ENCODE measurements at regions not wholly inside any gene's neighbourhood (a gene's known extent, or its start where the extent isn't known, plus 50 kb on each side); places are given as distances from the start of the nearest gene placed in this dataset.

DNA sequence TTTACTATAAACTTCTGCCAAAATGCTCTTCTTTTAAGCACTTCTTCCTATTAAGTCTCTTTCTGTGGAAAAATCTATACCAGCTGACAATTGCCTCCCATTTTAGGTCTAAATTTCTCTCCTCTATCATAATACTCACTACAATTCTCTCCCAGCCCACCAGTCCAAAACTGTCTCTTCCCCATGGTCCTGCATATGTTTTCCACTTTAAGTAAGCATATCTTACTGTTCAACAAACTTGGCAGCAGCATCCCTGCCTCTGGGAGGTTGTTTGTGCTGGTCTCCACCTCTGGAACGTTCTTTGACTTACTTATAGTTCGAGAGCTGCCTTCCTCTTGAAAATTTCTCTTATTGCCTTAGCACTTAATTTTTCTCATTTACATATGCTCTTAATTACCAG is 180.5 kb downstream of the COL12A1 start:
- Histone ChIP-seq H4K20me1 (ENCODE audit: insufficient read depth, low read length) (no peaks in the 10 kb centered on the region), H3K4me3 (replicated peaks in 1 of 3; ENCODE audit: insufficient read depth in 1 of 3, low read depth in 2 of 3, low read length in 3 of 3) (no peak overlapping the region), H3K4me2 (ENCODE audit: low read depth, low read length) (no peak overlapping the region), H3K27me3 (ENCODE audit: control insufficient read depth in 1 of 2, insufficient read depth in 2 of 2, low read length in 2 of 2) (no peaks in the 10 kb centered on the region), H3K9ac (ENCODE audit: insufficient read depth, low read depth, low read length) (no peak overlapping the region), H3K27ac (ENCODE audit: extremely low read length, insufficient read depth, low read length) (no peak overlapping the region), H2AFZ (ENCODE audit: low read length) (no peak overlapping the region), H3K4me1 (ENCODE audit: insufficient read depth, low read length) (no peaks in the 10 kb centered on the region), H3K36me3 (replicated peaks in 1 of 2; ENCODE audit: control insufficient read depth in 1 of 2, insufficient read depth in 2 of 2, low read length in 2 of 2) (no peaks in the 10 kb centered on the region), H3K79me2 (ENCODE audit: insufficient read depth, low read length) (no peaks in the 10 kb centered on the region), H3K9me3 (ENCODE audit: low read length) (no peaks in the 10 kb centered on the region)
- no peak for DNase-seq (ENCODE audit: low spot score)
- ATAC-seq, result no peak
- in situ Hi-C loops (cut with HindIII; ENCODE audit: extremely low pct_ligation_motif_present, low pct_unique_long_range_greater_than_20kb) (no loop called here), intact Hi-C loops (cut with micrococcal nuclease; ENCODE audit: unreplicated experiment) (no loop called here)
- no TSS peak for BruUV-seq (replicated peaks)
- ChIA-PET POLR2A (no interaction called here), CTCF (ENCODE audit: low intra/inter-chr PET ratio, low total read pairs) (no interaction called here)
- TF ChIP-seq ZSCAN20 (CRISPR knock-in tag; IDR thresholded peaks at IDR 0.05; ENCODE audit: borderline replicate concordance), result no peak
- TF ChIP-seq SCMH1 (CRISPR knock-in tag; IDR thresholded peaks at IDR 0.05; ENCODE audit: borderline replicate concordance), result no peak
- no peak for TF ChIP-seq TBP (CRISPR knock-in tag; IDR thresholded peaks at IDR 0.05)
- TF ChIP-seq HOXA3 (CRISPR knock-in tag; IDR thresholded peaks at IDR 0.05), result no peak
- no peak for TF ChIP-seq ZNF543 (CRISPR knock-in tag; IDR thresholded peaks at IDR 0.05)
- FAIRE-seq, result no peak
- 0% methylated on average over 2 of the region's 2 CpGs for WGBS (ENCODE audit: low lambda C conversion rate)

DNA sequence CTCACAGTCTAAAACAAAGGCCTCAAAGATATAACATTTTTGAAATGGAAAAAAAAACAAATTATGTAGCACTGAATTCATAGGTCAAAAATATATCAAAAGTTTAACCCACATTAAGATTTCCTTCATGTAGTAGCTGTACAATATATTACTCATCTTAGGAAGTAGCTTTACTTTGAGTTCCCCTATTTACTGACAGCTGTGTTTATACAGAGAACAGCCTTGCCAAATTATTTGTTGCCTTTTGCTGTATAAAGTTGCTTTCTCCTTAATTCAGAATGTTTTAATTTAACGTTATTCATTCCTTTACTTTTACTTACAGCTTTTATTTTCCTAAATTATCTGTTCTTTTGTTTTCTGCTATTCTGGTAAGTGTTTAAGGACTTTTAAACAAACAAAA is 181.0 kb downstream of the COL12A1 start:
- Histone ChIP-seq H3K79me2 (ENCODE audit: insufficient read depth, low read length) (no peaks in the 10 kb centered on the region), H3K9ac (ENCODE audit: insufficient read depth, low read depth, low read length) (no peak overlapping the region), H3K36me3 (replicated peaks in 1 of 2; ENCODE audit: control insufficient read depth in 1 of 2, insufficient read depth in 2 of 2, low read length in 2 of 2) (no peaks in the 10 kb centered on the region), H3K4me1 (ENCODE audit: insufficient read depth, low read length) (no peaks in the 10 kb centered on the region), H3K27me3 (ENCODE audit: control insufficient read depth in 1 of 2, insufficient read depth in 2 of 2, low read length in 2 of 2) (no peaks in the 10 kb centered on the region), H2AFZ (ENCODE audit: low read length) (no peak overlapping the region), H3K4me2 (ENCODE audit: low read depth, low read length) (no peak overlapping the region), H3K9me3 (ENCODE audit: low read length) (no peaks in the 10 kb centered on the region), H3K27ac (ENCODE audit: extremely low read length, insufficient read depth, low read length) (no peak overlapping the region), H3K4me3 (replicated peaks in 1 of 3; ENCODE audit: insufficient read depth in 1 of 3, low read depth in 2 of 3, low read length in 3 of 3) (no peak overlapping the region), H4K20me1 (ENCODE audit: insufficient read depth, low read length) (no peaks in the 10 kb centered on the region)
- ChIA-PET CTCF (ENCODE audit: low intra/inter-chr PET ratio, low total read pairs) (no interaction called here), POLR2A (no interaction called here)
- in situ Hi-C loops (cut with HindIII; ENCODE audit: extremely low pct_ligation_motif_present, low pct_unique_long_range_greater_than_20kb), result no loop called here
- FAIRE-seq (no peak), ATAC-seq (no peak), DNase-seq (ENCODE audit: low spot score) (no peak)
- no TSS peak for BruUV-seq (replicated peaks)
- WGBS (ENCODE audit: low lambda C conversion rate), result 7% methylated on average over 1 of the region's 1 CpG
- intact Hi-C loops (cut with micrococcal nuclease; ENCODE audit: unreplicated experiment), result no loop called here
- TF ChIP-seq, protein P1, sequence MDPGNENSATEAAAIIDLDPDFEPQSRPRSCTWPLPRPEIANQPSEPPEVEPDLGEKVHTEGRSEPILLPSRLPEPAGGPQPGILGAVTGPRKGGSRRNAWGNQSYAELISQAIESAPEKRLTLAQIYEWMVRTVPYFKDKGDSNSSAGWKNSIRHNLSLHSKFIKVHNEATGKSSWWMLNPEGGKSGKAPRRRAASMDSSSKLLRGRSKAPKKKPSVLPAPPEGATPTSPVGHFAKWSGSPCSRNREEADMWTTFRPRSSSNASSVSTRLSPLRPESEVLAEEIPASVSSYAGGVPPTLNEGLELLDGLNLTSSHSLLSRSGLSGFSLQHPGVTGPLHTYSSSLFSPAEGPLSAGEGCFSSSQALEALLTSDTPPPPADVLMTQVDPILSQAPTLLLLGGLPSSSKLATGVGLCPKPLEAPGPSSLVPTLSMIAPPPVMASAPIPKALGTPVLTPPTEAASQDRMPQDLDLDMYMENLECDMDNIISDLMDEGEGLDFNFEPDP (CRISPR knock-in tag; conservative IDR thresholded peaks at IDR 0.05), result no peak
- TF ChIP-seq, protein P2, sequence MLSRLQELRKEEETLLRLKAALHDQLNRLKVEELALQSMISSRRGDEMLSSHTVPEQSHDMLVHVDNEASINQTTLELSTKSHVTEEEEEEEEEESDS (CRISPR knock-in tag; IDR thresholded peaks at IDR 0.05; ENCODE audit: borderline replicate concordance), result no peak
- TF ChIP-seq ZNF205 (CRISPR knock-in tag; IDR thresholded peaks at IDR 0.05), result no peak
- TF ChIP-seq ZNF850 (CRISPR knock-in tag; conservative IDR thresholded peaks at IDR 0.05), result no peak
- TF ChIP-seq, protein P3, sequence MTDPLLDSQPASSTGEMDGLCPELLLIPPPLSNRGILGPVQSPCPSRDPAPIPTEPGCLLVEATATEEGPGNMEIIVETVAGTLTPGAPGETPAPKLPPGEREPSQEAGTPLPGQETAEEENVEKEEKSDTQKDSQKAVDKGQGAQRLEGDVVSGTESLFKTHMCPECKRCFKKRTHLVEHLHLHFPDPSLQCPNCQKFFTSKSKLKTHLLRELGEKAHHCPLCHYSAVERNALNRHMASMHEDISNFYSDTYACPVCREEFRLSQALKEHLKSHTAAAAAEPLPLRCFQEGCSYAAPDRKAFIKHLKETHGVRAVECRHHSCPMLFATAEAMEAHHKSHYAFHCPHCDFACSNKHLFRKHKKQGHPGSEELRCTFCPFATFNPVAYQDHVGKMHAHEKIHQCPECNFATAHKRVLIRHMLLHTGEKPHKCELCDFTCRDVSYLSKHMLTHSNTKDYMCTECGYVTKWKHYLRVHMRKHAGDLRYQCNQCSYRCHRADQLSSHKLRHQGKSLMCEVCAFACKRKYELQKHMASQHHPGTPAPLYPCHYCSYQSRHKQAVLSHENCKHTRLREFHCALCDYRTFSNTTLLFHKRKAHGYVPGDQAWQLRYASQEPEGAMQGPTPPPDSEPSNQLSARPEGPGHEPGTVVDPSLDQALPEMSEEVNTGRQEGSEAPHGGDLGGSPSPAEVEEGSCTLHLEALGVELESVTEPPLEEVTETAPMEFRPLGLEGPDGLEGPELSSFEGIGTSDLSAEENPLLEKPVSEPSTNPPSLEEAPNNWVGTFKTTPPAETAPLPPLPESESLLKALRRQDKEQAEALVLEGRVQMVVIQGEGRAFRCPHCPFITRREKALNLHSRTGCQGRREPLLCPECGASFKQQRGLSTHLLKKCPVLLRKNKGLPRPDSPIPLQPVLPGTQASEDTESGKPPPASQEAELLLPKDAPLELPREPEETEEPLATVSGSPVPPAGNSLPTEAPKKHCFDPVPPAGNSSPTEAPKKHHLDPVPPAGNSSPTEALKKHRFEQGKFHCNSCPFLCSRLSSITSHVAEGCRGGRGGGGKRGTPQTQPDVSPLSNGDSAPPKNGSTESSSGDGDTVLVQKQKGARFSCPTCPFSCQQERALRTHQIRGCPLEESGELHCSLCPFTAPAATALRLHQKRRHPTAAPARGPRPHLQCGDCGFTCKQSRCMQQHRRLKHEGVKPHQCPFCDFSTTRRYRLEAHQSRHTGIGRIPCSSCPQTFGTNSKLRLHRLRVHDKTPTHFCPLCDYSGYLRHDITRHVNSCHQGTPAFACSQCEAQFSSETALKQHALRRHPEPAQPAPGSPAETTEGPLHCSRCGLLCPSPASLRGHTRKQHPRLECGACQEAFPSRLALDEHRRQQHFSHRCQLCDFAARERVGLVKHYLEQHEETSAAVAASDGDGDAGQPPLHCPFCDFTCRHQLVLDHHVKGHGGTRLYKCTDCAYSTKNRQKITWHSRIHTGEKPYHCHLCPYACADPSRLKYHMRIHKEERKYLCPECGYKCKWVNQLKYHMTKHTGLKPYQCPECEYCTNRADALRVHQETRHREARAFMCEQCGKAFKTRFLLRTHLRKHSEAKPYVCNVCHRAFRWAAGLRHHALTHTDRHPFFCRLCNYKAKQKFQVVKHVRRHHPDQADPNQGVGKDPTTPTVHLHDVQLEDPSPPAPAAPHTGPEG (CRISPR knock-in tag; IDR thresholded peaks at IDR 0.05), result no peak
- TF ChIP-seq RBFOX2 (IDR thresholded peaks at IDR 0.05; ENCODE audit: low read depth, low read length), result no peak
- TF ChIP-seq NR2F6 (IDR thresholded peaks at IDR 0.05), result no peak
- TF ChIP-seq NR2F6 (CRISPR knock-in tag; IDR thresholded peaks at IDR 0.05), result no peak
- TF ChIP-seq ZFP36 (IDR thresholded peaks at IDR 0.05; ENCODE audit: borderline replicate concordance, low read depth, low read length, partially characterized antibody), result no peak
- no peak for TF ChIP-seq NCOA1 (CRISPR knock-in tag; IDR thresholded peaks at IDR 0.05)

Measured in HepG2 (cell line).